KMS-11 (cell line): ENCODE measurements at regions not wholly inside any gene's neighbourhood (a gene's known extent, or its start where the extent isn't known, plus 50 kb on each side); places are given as distances from the start of the nearest gene placed in this dataset.

Source experiments
- H2AFZ ChIP-seq: fragments of 200-600 bp; sonication (generic); 2 replicates; pipeline ENCODE4 v1.6.1; 2016; ENCODE audit warnings: antibody characterized with exemption, mixed run types, low read depth
- H3K27ac ChIP-seq: fragments of 200-600 bp; sonication (generic); 2 replicates; pipeline ENCODE4 v1.6.1; 2016; ENCODE audit warnings: mild to moderate bottlenecking, mixed run types
- H3K27me3 ChIP-seq: fragments of 200-600 bp; sonication (generic); 2 replicates; pipeline ENCODE4 v1.6.1; 2017; ENCODE audit warnings: mild to moderate bottlenecking, low read depth, mixed run types, moderate library complexity; ENCODE audit not compliant: insufficient read depth
- H3K36me3 ChIP-seq: fragments of 200-600 bp; sonication (generic); 2 replicates; pipeline ENCODE4 v1.6.1; 2017; ENCODE audit warnings: mild to moderate bottlenecking, mixed run types; ENCODE audit not compliant: insufficient read depth
- H3K4me1 ChIP-seq: fragments of 200-600 bp; sonication (generic); 2 replicates; pipeline ENCODE4 v1.6.1; 2016; ENCODE audit warnings: mild to moderate bottlenecking, low read depth, mixed run types; ENCODE audit not compliant: poor library complexity, severe bottlenecking
- H3K4me2 ChIP-seq: fragments of 200-600 bp; sonication (generic); 2 replicates; pipeline ENCODE4 v1.7.0; 2016; ENCODE audit warnings: mild to moderate bottlenecking, mixed run types
- H3K4me3 ChIP-seq: fragments of 200-600 bp; sonication (generic); IDR thresholded peaks from 2 replicates; pipeline ENCODE4 v1.6.1; 2017; ENCODE audit warnings: low read depth, low read length, mixed read lengths; ENCODE audit not compliant: insufficient read depth
- H3K79me2 ChIP-seq: fragments of 200-600 bp; sonication (generic); 2 replicates; pipeline ENCODE4 v1.6.1; 2016; ENCODE audit warnings: low read depth, mixed run types; ENCODE audit not compliant: insufficient read depth
- H3K9ac ChIP-seq: fragments of 200-600 bp; sonication (generic); 2 replicates; pipeline ENCODE4 v1.6.1; 2016; ENCODE audit warnings: mild to moderate bottlenecking, mixed run types
- H4K20me1 ChIP-seq: fragments of 200-600 bp; sonication (generic); 2 replicates; pipeline ENCODE4 v1.6.1; 2016; ENCODE audit warnings: mild to moderate bottlenecking, mixed run types; ENCODE audit not compliant: insufficient read depth
- CTCF ChIP-seq: fragments of 200-600 bp; sonication (generic); conservative IDR thresholded peaks from 2 replicates; pipeline ENCODE4 v1.6.1; 2017; ENCODE audit warnings: low read depth, mild to moderate bottlenecking, antibody characterized with exemption, low read length, moderate library complexity, mixed read lengths

GRCh38 chr11:129722529-129722928, 93.1 kb upstream of the TMEM45B start:
- no peak overlapping the region for H3K4me2 ChIP-seq
- no peak overlapping the region for H2AFZ ChIP-seq
- no peak overlapping the region for H3K27ac ChIP-seq
- no peaks in the 10 kb centered on the region for H4K20me1 ChIP-seq
- no peaks in the 10 kb centered on the region for H3K79me2 ChIP-seq
- H3K4me1 ChIP-seq: no peaks in the 10 kb centered on the region
- no peaks in the 10 kb centered on the region for H3K27me3 ChIP-seq
- no peak overlapping the region for H3K4me3 ChIP-seq
- H3K9ac ChIP-seq: no peak overlapping the region
- no peaks in the 10 kb centered on the region for H3K36me3 ChIP-seq
- TF ChIP-seq CTCF: no peak

- no peak overlapping the region for H2AFZ ChIP-seq
- H3K36me3 ChIP-seq: no peaks in the 10 kb centered on the region
- no peak overlapping the region for H3K4me3 ChIP-seq
- H3K4me2 ChIP-seq: no peak overlapping the region
- no peak overlapping the region for H3K27ac ChIP-seq
- H3K9ac ChIP-seq: no peak overlapping the region
- no peak for TF ChIP-seq CTCF
- no peaks in the 10 kb centered on the region for H3K4me1 ChIP-seq
- no peaks in the 10 kb centered on the region for H4K20me1 ChIP-seq
- H3K79me2 ChIP-seq: no peaks in the 10 kb centered on the region
- no peaks in the 10 kb centered on the region for H3K27me3 ChIP-seq
Observed at GRCh38 chr11:129723146-129723760, 92.4 kb upstream of the TMEM45B start.

- no peak for TF ChIP-seq CTCF
- no peaks in the 10 kb centered on the region for H3K36me3 ChIP-seq
- no peaks in the 10 kb centered on the region for H3K4me1 ChIP-seq
- no peak overlapping the region for H3K4me2 ChIP-seq
- H3K4me3 ChIP-seq: no peak overlapping the region
- H3K79me2 ChIP-seq: no peaks in the 10 kb centered on the region
- no peak overlapping the region for H3K27ac ChIP-seq
- no peaks in the 10 kb centered on the region for H4K20me1 ChIP-seq
- no peak overlapping the region for H2AFZ ChIP-seq
- no peaks in the 10 kb centered on the region for H3K27me3 ChIP-seq
- H3K9ac ChIP-seq: no peak overlapping the region
Observed at GRCh38 chr11:129723761-129724162, 91.9 kb upstream of the TMEM45B start.

GRCh38 chr11:129724866-129725265, 90.8 kb upstream of the TMEM45B start:
- H3K4me3 ChIP-seq: no peak overlapping the region
- H3K4me2 ChIP-seq: no peak overlapping the region
- no peaks in the 10 kb centered on the region for H3K4me1 ChIP-seq
- no peak overlapping the region for H2AFZ ChIP-seq
- H3K79me2 ChIP-seq: no peaks in the 10 kb centered on the region
- no peaks in the 10 kb centered on the region for H3K27me3 ChIP-seq
- H4K20me1 ChIP-seq: no peaks in the 10 kb centered on the region
- H3K36me3 ChIP-seq: no peaks in the 10 kb centered on the region
- no peak overlapping the region for H3K9ac ChIP-seq
- no peak for TF ChIP-seq CTCF
- H3K27ac ChIP-seq: no peak overlapping the region
